Heart right ventricle (tissue), 16 donors: ENCODE measurements at regions not wholly inside any gene's neighbourhood (a gene's known extent, or its start where the extent isn't known, plus 50 kb on each side); places are given as distances from the start of the nearest gene placed in this dataset.

Source experiments
- ATAC-seq, 8 donors: fragments of 200-7000 bp; cut with Tn5 transposase; one replicate each; pipeline ENCODE4 v1.9.1; 2020; ENCODE audit warnings: mild to moderate bottlenecking in 8 of 8, moderate library complexity in 8 of 8, moderate number of reproducible peaks in 1 of 8
- DNase-seq, 2 donors: peaks; one replicate each; pipeline ENCODE4 v3.0.0-alpha.2; 2020
- H3K27ac ChIP-seq, 10 donors: fragments of 200-600 bp; sonication (generic) in 2 of 10; one replicate each; pipeline versions ENCODE4 v1.5.0 to v1.8.0; 2020 to 2022; ENCODE audit warnings: mild to moderate bottlenecking in 3 of 10
- H3K27me3 ChIP-seq, 7 donors: fragments of 200-600 bp; one replicate each; pipeline ENCODE4 v1.8.0; 2021 to 2022; ENCODE audit warnings: mild to moderate bottlenecking in 2 of 7
- H3K36me3 ChIP-seq, 9 donors: fragments of 200-600 bp; sonication (generic) in 1 of 9; one replicate each; pipeline versions ENCODE4 v1.5.0 to v1.8.0; 2020 to 2022; ENCODE audit warnings: mild to moderate bottlenecking in 2 of 9
- H3K4me1 ChIP-seq, 9 donors: fragments of 200-600 bp; sonication (generic) in 1 of 9; one replicate each; pipeline versions ENCODE4 v1.5.0 to v1.8.0; 2020 to 2022; ENCODE audit warnings: mild to moderate bottlenecking in 4 of 9
- H3K4me3 ChIP-seq, 10 donors: fragments of 200-600 bp; sonication (generic) in 2 of 10; one replicate each; pipeline versions ENCODE4 v1.5.0 to v1.8.0; 2020 to 2022; ENCODE audit warnings: mild to moderate bottlenecking in 7 of 10, moderate library complexity in 2 of 10
- H3K9me3 ChIP-seq, 11 donors: fragments of 200-600 bp in 10 of 11; sonication (generic) in 2 of 11; one replicate each; pipeline versions ENCODE4 v1.5.0 to v1.8.0; 2013 to 2022; ENCODE audit warnings: mild to moderate bottlenecking in 2 of 11, control low read depth in 1 of 11, moderate library complexity in 1 of 11
- WGBS, 2 donors: extraction: QIAGEN DNeasy Blood & Tissue Kit; methylation state at CpG; one replicate each; pipeline ENCODE4 v1.1.7; 2013; ENCODE audit warnings: inconsistent platforms in 1 of 2; 5-methylcytosine and 5-hydroxymethylcytosine counted together
- intact Hi-C, 10 donors: fragments of 100-400 bp; cut with DNase I; formaldehyde crosslinking; loops; one replicate each; pipeline versions ENCODE4 v1.11.1 to v1.14.2; 2022
- TF ChIP-seq, protein P1 (sequence below), 9 donors: fragments of 200-600 bp; sonication (generic) in 2 of 9; IDR thresholded peaks; one replicate each; pipeline versions ENCODE4 v1.5.0 to v1.8.0; 2021 to 2022; ENCODE audit warnings: antibody characterized with exemption in 9 of 9, mild to moderate bottlenecking in 5 of 9, moderate library complexity in 1 of 9
- donor health status: Arrhythmogenic right ventricular cardiomyopathy.
- donor health status: ischemic (EF 13 %, LVEDD 7.1; RV severe dilation, severe dysfunction).
- donor health status: healthy with polysubstance abuse.
- donor health status: DM: no; HTN: yes; CAD: no.
- donor health status: DM: no; HTN: no; CAD: no.
- donor health status: ischemic (EF 25% LVEDD 6.9; RV normal size, moderate dysfunction).
- donor health status: ischemic (EF 25% LVEDD 5.7; RV mildly dilated, moderate dysfunction).
- donor health status: healthy.
- donor health status: DM: yes; HTN: yes; CAD: no.
- donor health status: Ischemic cardiomyopathy.
- donor health status: ischemic (EF 35%, LVEDD 5.7; RV mildly dilated, moderate dysfunction).
- donor health status: nonischemic (EF 11% LVEDD 7.7; RV severe dilation, severe dysfunction).
- donor health status: DM: yes; HTN: yes; CAD: no.
- donor health status: PGD.
- donor health status: ischemic (EF 29% LVEDD 5.4; RV normal size, mild dysfunction).
- donor health status: nonischemic (EF 23%, LVEDD 6.1; RV moderate dilation, normal function).

DNA sequence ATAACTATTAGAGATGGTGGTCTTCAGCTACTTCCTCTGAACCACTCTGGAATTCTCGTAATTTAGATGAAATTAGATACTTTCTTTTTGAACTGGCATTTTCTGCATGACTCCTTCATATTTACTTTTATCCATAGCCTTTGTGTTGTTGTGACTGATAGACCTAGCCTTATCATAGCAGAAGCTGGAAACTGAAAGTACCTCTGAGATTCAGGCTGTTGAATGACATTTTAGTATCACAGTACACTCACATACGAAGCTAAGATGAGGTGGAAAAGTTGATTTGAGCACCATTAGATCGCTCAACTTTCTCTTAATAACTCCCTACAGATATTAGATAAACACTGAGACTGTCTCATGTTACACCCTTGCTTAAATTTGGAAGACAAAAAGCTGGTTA lies 525.1 kb upstream of the FBXO33 start:
- peaks cover 0 to 57% (median 4%) of the 10 kb centered on the region in 11 donors for H3K9me3 ChIP-seq
- ATAC-seq (no peak), DNase-seq (no peak)
- no peak overlapping the region for H3K27ac ChIP-seq
- intact Hi-C loops: no loop called here
- no peaks in the 10 kb centered on the region for H3K27me3 ChIP-seq
- TF ChIP-seq, protein P1, sequence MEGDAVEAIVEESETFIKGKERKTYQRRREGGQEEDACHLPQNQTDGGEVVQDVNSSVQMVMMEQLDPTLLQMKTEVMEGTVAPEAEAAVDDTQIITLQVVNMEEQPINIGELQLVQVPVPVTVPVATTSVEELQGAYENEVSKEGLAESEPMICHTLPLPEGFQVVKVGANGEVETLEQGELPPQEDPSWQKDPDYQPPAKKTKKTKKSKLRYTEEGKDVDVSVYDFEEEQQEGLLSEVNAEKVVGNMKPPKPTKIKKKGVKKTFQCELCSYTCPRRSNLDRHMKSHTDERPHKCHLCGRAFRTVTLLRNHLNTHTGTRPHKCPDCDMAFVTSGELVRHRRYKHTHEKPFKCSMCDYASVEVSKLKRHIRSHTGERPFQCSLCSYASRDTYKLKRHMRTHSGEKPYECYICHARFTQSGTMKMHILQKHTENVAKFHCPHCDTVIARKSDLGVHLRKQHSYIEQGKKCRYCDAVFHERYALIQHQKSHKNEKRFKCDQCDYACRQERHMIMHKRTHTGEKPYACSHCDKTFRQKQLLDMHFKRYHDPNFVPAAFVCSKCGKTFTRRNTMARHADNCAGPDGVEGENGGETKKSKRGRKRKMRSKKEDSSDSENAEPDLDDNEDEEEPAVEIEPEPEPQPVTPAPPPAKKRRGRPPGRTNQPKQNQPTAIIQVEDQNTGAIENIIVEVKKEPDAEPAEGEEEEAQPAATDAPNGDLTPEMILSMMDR (IDR thresholded peaks at IDR 0.05): no peak
- 52 to 62% methylated on average over 3 of the region's 3 CpGs for WGBS, 2 donors
- H3K36me3 ChIP-seq: no peaks in the 10 kb centered on the region
- no peaks in the 10 kb centered on the region for H3K4me1 ChIP-seq
- H3K4me3 ChIP-seq: no peak overlapping the region

DNA sequence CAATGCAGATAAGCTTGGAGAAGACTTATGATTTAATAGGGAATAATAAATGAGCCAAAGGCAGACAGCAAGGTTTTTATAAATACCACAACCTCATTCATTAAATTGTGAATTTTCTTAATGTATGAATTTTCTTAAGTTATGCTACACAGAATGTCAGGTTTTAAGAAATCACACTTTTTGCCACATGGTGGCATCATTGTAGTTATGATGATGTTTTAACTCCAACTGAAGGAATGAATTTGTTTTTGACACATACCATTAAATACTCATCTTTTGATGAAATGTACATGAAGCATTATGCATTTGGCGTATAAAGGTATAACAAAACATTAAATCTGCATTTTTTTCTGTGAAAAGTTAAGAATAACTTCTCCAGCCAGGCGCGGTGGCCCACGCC lies 524.1 kb upstream of the FBXO33 start:
- no peak overlapping the region for H3K27ac ChIP-seq
- WGBS, 2 donors: 94 to 95% methylated on average over 4 of the region's 4 CpGs
- TF ChIP-seq, protein P1 (IDR thresholded peaks at IDR 0.05): no peak

DNA sequence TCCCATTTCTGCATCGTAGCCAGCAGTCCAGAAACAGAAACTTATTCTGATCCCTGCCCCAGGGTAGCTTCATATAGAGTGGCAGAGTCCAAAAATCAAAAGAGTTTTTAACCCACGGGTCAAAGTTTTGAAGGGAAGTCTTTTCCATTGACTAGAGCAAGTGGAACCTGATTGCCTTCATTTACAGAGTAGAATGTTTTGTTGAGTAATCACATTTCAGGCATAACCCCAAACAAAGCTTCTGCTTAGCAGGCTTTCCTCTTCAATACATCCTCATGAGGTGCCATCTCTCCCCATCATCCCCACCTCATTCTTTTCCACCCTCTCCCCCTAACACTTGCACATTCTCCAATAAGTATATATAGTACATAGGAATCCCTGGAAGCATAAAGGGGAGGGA lies 516.0 kb upstream of the FBXO33 start:
- 74 to 84% methylated on average over 2 of the region's 2 CpGs for WGBS, 2 donors
- no peaks in the 10 kb centered on the region for H3K36me3 ChIP-seq
- ATAC-seq (no peak), DNase-seq (no peak)
- TF ChIP-seq, protein P1 (IDR thresholded peaks at IDR 0.05): no peak
- H3K9me3 ChIP-seq: peaks cover 0 to 29% (median 0%) of the 10 kb centered on the region in 11 donors
- intact Hi-C loops: no loop called here
- H3K27ac ChIP-seq: no peak overlapping the region
- no peak overlapping the region for H3K4me3 ChIP-seq
- no peaks in the 10 kb centered on the region for H3K4me1 ChIP-seq
- no peaks in the 10 kb centered on the region for H3K27me3 ChIP-seq

More for the DNA sequence above, 524.1 kb upstream of the FBXO33 start:
- Histone ChIP-seq H3K36me3 (no peaks in the 10 kb centered on the region), H3K9me3 (peaks cover 0 to 56% (median 4%) of the 10 kb centered on the region in 11 donors), H3K27me3 (no peaks in the 10 kb centered on the region), H3K4me3 (no peak overlapping the region), H3K4me1 (no peaks in the 10 kb centered on the region)
- ATAC-seq (no peak), DNase-seq (no peak)
- intact Hi-C loops: no loop called here

DNA sequence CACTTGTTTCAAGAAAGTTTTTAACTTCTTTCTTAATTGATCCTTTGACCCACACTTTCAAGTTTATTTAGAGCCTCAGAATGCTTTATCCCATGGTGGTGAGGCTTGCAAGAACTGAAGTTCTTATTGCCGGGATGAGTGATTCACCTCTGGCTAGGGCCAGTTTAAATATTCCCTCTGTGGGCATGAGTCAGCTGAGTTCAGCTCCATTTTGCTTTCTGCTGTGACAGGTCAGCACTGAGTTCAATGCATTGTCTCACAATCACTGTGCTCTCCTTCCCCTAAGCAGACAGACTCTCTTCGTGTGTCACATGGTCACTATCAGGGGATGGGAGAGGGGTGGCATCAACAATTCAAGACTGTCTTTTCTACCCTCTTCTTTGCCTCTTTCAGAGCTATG lies 514.6 kb upstream of the FBXO33 start:
- intact Hi-C loops: no loop called here

More for the DNA sequence above, 514.6 kb upstream of the FBXO33 start:
- ATAC-seq (no peak), DNase-seq (no peak)
- TF ChIP-seq, protein P1 (IDR thresholded peaks at IDR 0.05): no peak
- no peak overlapping the region for H3K27ac ChIP-seq
- H3K27me3 ChIP-seq: no peaks in the 10 kb centered on the region
- H3K4me3 ChIP-seq: no peak overlapping the region
- peaks cover 0 to 15% (median 0%) of the 10 kb centered on the region in 11 donors for H3K9me3 ChIP-seq
- 68 to 74% methylated on average over 2 of the region's 2 CpGs for WGBS, 2 donors
- no peaks in the 10 kb centered on the region for H3K36me3 ChIP-seq
- no peaks in the 10 kb centered on the region for H3K4me1 ChIP-seq
